HEK293T (cell line): ENCODE measurements at regions not wholly inside any gene's neighbourhood (a gene's known extent, or its start where the extent isn't known, plus 50 kb on each side); places are given as distances from the start of the nearest gene placed in this dataset.

Source experiments
- FOXA1 ChIP-seq: fragments of 450-650 bp; IDR thresholded peaks from 2 replicates; pipeline ENCODE4 v1.6.1; 2016; ENCODE audit warnings: mild to moderate bottlenecking
- FOXK2 ChIP-seq: fragments of 450-650 bp; IDR thresholded peaks from 2 replicates; pipeline ENCODE4 v1.6.1; 2016; ENCODE audit warnings: mild to moderate bottlenecking
- FOXM1 ChIP-seq: fragments of 450-650 bp; IDR thresholded peaks from 2 replicates; pipeline ENCODE4 v1.6.1; 2017; ENCODE audit warnings: mild to moderate bottlenecking, borderline replicate concordance
- HDGF ChIP-seq: fragments of 450-650 bp; IDR thresholded peaks from 2 replicates; pipeline ENCODE4 v1.6.1; 2017; ENCODE audit warnings: antibody characterized with exemption, borderline replicate concordance
- LEF1 ChIP-seq: fragments of 450-650 bp; IDR thresholded peaks from 2 replicates; pipeline ENCODE4 v1.6.1; 2017; ENCODE audit warnings: mild to moderate bottlenecking, borderline replicate concordance
- NFRKB ChIP-seq: fragments of 450-650 bp; IDR thresholded peaks from 2 replicates; pipeline ENCODE4 v1.6.1; 2016; ENCODE audit warnings: mild to moderate bottlenecking, moderate library complexity
- SUZ12 ChIP-seq: fragments of 450-650 bp; IDR thresholded peaks from 2 replicates; pipeline ENCODE4 v1.6.1; 2016; ENCODE audit warnings: mild to moderate bottlenecking
- ZNF384 ChIP-seq: fragments of 450-650 bp; IDR thresholded peaks from 2 replicates; pipeline ENCODE4 v1.6.1; 2016

GRCh38 chr10:21385996-21386585 is 139.4 kb downstream of the SKIDA1 start:
- no peak for TF ChIP-seq FOXM1
- no peak for TF ChIP-seq ZNF384
- TF ChIP-seq FOXK2, result no peak
- TF ChIP-seq HDGF, result no peak
- no peak for TF ChIP-seq SUZ12
- no peak for TF ChIP-seq FOXA1
- TF ChIP-seq LEF1, result no peak
- TF ChIP-seq NFRKB, result no peak
